Gastrocnemius medialis (tissue), 4 donors: ENCODE measurements at regions not wholly inside any gene's neighbourhood (a gene's known extent, or its start where the extent isn't known, plus 50 kb on each side); places are given as distances from the start of the nearest gene placed in this dataset.

Experiments
- CTCF ChIP-seq, 5 experiments: fragments of 450-650 bp in 3 of 5; fragments of 200-600 bp in 2 of 5; sonication (generic) in 2 of 5; IDR thresholded peaks in 4 of 5; conservative IDR thresholded peaks in 1 of 5; 1 replicate in 4 of 5; 2 replicates in 1 of 5; pipeline ENCODE4 v1.5.1; 2016 to 2019; ENCODE audit warnings: antibody characterized with exemption in 5 of 5, mild to moderate bottlenecking in 3 of 5, moderate library complexity in 3 of 5
- POLR2A ChIP-seq, 2 donors: fragments of 450-650 bp; IDR thresholded peaks; one replicate each; pipeline ENCODE4 v1.6.1; 2017; ENCODE audit warnings: antibody characterized with exemption in 2 of 2, mild to moderate bottlenecking in 2 of 2, moderate library complexity in 2 of 2

GRCh38 chr22:23513705-23514104, 66.4 kb downstream of the IGLL1 start:
- TF ChIP-seq CTCF (IDR thresholded peaks at IDR 0.05 in 4 of 5, conservative IDR thresholded peaks at IDR 0.05 in 1 of 5): no peak
- TF ChIP-seq POLR2A (IDR thresholded peaks at IDR 0.05): no peak
